Uterus (tissue), 2 donors: ENCODE measurements at regions not wholly inside any gene's neighbourhood (a gene's known extent, or its start where the extent isn't known, plus 50 kb on each side); places are given as distances from the start of the nearest gene placed in this dataset.

ENCODE experiments used
- CTCF ChIP-seq, 4 experiments: fragments of 200-600 bp in 2 of 4; fragments of 450-650 bp in 2 of 4; sonication (generic) in 2 of 4; IDR thresholded peaks; one replicate each; pipeline ENCODE4 v1.5.1; 2016 to 2019; ENCODE audit warnings: antibody characterized with exemption in 4 of 4, mild to moderate bottlenecking in 2 of 4, moderate library complexity in 1 of 4
- POLR2A ChIP-seq, 2 donors: fragments of 450-650 bp; IDR thresholded peaks; one replicate each; pipeline ENCODE4 v1.6.1; 2016; ENCODE audit warnings: antibody characterized with exemption in 2 of 2, mild to moderate bottlenecking in 1 of 2, moderate library complexity in 1 of 2

- TF ChIP-seq CTCF (IDR thresholded peaks at IDR 0.05), result no peak
- no peak for TF ChIP-seq POLR2A (IDR thresholded peaks at IDR 0.05)
These were observed 195.4 kb upstream of the C2CD4B start for GRCh38 chr15:62360332-62361097.
